Kidney (tissue), 13 donors: ENCODE measurements at regions not wholly inside any gene's neighbourhood (a gene's known extent, or its start where the extent isn't known, plus 50 kb on each side); places are given as distances from the start of the nearest gene placed in this dataset.

ENCODE experiments used
- DNase-seq, 5 donors: peaks; one replicate each; pipeline ENCODE4 v3.0.0-alpha.2; 2013 to 2020
- FAIRE-seq: peaks from 2 replicates; lab custom pipeline; 2012; peaks lifted over from hg19 to GRCh38; lab: Jason Lieb, UNC
- H3K27ac ChIP-seq, 2 donors: one replicate each; pipeline ENCODE4 v1.7.0; 2013; ENCODE audit warnings: low read depth in 2 of 2, low read length in 2 of 2, inconsistent platforms in 1 of 2
- H3K27me3 ChIP-seq: one replicate; pipeline ENCODE4 v1.7.1; 2013; ENCODE audit warnings: low read length, inconsistent platforms; ENCODE audit not compliant: control insufficient read depth, insufficient read depth
- H3K36me3 ChIP-seq, 3 donors: one replicate each; pipeline versions ENCODE4 v1.7.0 to v1.7.1; 2013; ENCODE audit warnings: low read length in 3 of 3, control low read depth in 1 of 3, inconsistent platforms in 1 of 3; ENCODE audit not compliant: insufficient read depth in 3 of 3, control insufficient read depth in 2 of 3
- H3K4me1 ChIP-seq, 3 donors: one replicate each; pipeline versions ENCODE4 v1.7.0 to v1.7.1; 2013; ENCODE audit warnings: low read length in 3 of 3, inconsistent platforms in 1 of 3, low read depth in 1 of 3; ENCODE audit not compliant: control insufficient read depth in 2 of 3, insufficient read depth in 2 of 3
- H3K4me3 ChIP-seq, 3 donors: one replicate each; pipeline versions ENCODE4 v1.7.0 to v1.8.1; 2013; ENCODE audit warnings: low read length in 3 of 3, control low read depth in 1 of 3, inconsistent platforms in 1 of 3
- H3K9ac ChIP-seq, 3 donors: one replicate each; pipeline versions ENCODE4 v1.7.0 to v1.7.1; 2013; ENCODE audit warnings: low read length in 3 of 3, control low read depth in 1 of 3, inconsistent platforms in 1 of 3
- H3K9me3 ChIP-seq, 3 donors: one replicate each; pipeline versions ENCODE4 v1.7.0 to v1.7.1; 2013; ENCODE audit warnings: low read length in 3 of 3, control low read depth in 1 of 3, inconsistent platforms in 1 of 3; ENCODE audit not compliant: control insufficient read depth in 2 of 3, insufficient read depth in 1 of 3
- intact Hi-C: fragments of 100-400 bp; cut with DNase I; formaldehyde crosslinking; loops from one replicate; pipeline ENCODE4 v1.11.1; 2022
- TF ChIP-seq, protein P1 (sequence below): IDR thresholded peaks from 3 replicates; pipeline ENCODE4 v1.5.1; 2012; ENCODE audit warnings: mild to moderate bottlenecking, moderate library complexity, borderline replicate concordance; ENCODE audit not compliant: insufficient read depth; ENCODE audit errors: extremely low read depth
- donor health status: control.
- donor health status: control.
- donor health status: control.
- donor health status: control.
- donor health status: control.
- donor health status: DM: yes; HTN: yes; CAD: no.
- donor health status: Normal renal cell carcinoma (clear cell type).

DNA sequence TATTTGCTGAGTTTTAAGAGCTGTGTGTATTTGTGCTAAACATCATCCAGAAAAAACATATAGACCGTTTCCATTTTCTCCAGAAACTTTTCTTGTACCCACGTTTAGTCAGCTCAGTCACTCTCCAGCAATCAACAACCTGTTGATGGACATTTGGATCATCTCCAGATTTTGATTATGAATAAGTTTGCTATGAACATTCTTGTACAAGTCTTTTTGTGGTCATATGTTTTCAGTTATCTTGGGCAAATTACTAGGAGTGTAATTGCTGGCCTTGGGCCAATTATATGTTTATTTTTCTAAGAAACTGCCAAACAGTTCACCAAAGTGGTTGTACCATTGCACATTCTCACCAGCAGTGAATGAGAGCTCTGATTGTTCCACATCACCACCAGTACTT lies 221.8 kb downstream of the CENPF start:
- TF ChIP-seq, protein P1, sequence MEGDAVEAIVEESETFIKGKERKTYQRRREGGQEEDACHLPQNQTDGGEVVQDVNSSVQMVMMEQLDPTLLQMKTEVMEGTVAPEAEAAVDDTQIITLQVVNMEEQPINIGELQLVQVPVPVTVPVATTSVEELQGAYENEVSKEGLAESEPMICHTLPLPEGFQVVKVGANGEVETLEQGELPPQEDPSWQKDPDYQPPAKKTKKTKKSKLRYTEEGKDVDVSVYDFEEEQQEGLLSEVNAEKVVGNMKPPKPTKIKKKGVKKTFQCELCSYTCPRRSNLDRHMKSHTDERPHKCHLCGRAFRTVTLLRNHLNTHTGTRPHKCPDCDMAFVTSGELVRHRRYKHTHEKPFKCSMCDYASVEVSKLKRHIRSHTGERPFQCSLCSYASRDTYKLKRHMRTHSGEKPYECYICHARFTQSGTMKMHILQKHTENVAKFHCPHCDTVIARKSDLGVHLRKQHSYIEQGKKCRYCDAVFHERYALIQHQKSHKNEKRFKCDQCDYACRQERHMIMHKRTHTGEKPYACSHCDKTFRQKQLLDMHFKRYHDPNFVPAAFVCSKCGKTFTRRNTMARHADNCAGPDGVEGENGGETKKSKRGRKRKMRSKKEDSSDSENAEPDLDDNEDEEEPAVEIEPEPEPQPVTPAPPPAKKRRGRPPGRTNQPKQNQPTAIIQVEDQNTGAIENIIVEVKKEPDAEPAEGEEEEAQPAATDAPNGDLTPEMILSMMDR, result no peak
- no peaks in the 10 kb centered on the region for H3K36me3 ChIP-seq
- no peaks in the 10 kb centered on the region for H3K4me1 ChIP-seq
- H3K4me3 ChIP-seq, result no peak overlapping the region
- intact Hi-C loops, result no loop called here
- DNase-seq (no peak), FAIRE-seq (no peak)
- no peaks in the 10 kb centered on the region for H3K27me3 ChIP-seq
- H3K27ac ChIP-seq, result no peak overlapping the region
- H3K9ac ChIP-seq, result no peak overlapping the region
- H3K9me3 ChIP-seq, result peaks cover 0 to 4% (median 4%) of the 10 kb centered on the region in 3 donors

DNA sequence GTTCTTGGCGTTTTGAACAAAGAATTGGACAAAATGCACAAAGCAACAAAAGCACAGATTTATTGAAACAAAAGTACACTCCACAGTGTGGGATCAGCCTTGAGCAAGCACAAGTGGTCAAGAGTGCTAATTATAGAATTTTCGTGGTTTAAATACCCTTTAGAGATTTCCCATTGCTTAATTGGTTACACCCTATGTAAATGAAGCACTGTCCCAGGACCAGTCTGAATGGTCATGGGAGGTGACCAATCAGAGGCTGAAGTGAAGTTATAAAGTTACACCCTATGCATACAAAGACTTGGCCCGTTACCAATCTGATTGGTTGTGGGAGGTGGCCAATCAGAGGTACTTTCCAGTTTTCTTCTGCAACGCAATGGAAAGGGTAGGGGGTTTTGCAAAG lies 223.6 kb downstream of the CENPF start:
- no peak for DNase-seq
- Histone ChIP-seq H3K9ac (no peak overlapping the region), H3K36me3 (no peaks in the 10 kb centered on the region), H3K9me3 (peaks cover 0 to 4% (median 4%) of the 10 kb centered on the region in 3 donors), H3K4me3 (no peak overlapping the region), H3K27ac (no peak overlapping the region), H3K27me3 (no peaks in the 10 kb centered on the region), H3K4me1 (no peaks in the 10 kb centered on the region)
- FAIRE-seq, result no peak
- intact Hi-C loops, result no loop called here
- TF ChIP-seq, protein P1, result no peak

DNA sequence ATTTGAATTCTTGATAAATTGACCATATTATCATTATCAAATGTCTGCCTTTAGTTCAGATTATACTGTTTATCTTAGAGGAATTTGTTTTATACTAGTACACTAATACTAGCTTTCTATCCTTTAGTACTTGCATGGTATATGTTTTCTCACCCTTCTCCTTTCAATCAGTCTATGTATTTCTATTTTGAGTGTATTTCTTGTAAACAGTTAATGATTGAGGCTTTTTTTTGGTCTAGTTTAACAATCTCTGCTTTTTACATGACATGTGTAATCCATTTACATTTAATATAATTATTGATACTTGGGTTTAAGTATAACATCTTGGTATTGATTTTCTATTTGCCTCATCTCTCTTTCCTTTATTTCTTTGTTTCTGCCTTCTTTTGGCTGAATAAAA lies 224.9 kb downstream of the CENPF start:
- Histone ChIP-seq H3K4me1 (no peaks in the 10 kb centered on the region), H3K27me3 (no peaks in the 10 kb centered on the region), H3K4me3 (no peak overlapping the region), H3K27ac (no peak overlapping the region), H3K9ac (no peak overlapping the region), H3K36me3 (no peaks in the 10 kb centered on the region), H3K9me3 (peaks cover 0 to 4% (median 4%) of the 10 kb centered on the region in 3 donors)
- TF ChIP-seq, protein P1, result no peak
- FAIRE-seq (no peak), DNase-seq (no peak)
- intact Hi-C loops, result no loop called here

DNA sequence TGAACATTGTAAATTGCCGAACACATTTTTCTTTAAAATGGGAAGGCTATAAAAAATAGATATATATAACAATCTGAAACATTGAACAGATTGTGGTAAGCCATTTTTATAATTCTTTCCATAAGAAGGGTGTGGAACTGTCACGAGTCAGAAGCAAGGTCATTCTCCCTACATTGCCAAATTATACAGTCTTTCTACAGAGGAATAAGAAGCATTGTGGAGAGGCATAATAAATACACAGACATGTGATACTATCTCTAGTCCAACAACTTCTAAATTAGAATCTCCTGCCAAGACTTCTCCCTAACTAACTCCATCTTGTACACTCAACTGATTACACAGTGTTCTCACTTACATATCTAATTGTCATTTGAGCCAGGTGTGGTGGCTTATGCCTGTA lies 227.9 kb downstream of the CENPF start:
- Histone ChIP-seq H3K9me3 (peaks cover 0 to 4% (median 4%) of the 10 kb centered on the region in 3 donors), H3K9ac (no peak overlapping the region), H3K36me3 (no peaks in the 10 kb centered on the region), H3K27me3 (no peaks in the 10 kb centered on the region), H3K4me3 (no peak overlapping the region), H3K4me1 (no peaks in the 10 kb centered on the region), H3K27ac (no peak overlapping the region)
- FAIRE-seq (no peak), DNase-seq (no peak)
- TF ChIP-seq, protein P1, result no peak
- intact Hi-C loops, result no loop called here
